ENCODE measurements at regions not wholly inside any gene's neighbourhood (a gene's known extent, or its start where the extent isn't known, plus 50 kb on each side); places are given as distances from the start of the nearest gene placed in this dataset.
"Not testable (repeated sequence)": the region's sequence is repeated elsewhere in the genome, so short reads cannot be mapped to it uniquely, and the experiment has no call there.

GRCh38 chr17:20873688-20874328 is 169.0 kb downstream of the USP22 start:
- not testable (repeated sequence) for H3K4me1 ChIP-seq (ENCODE audit: low read length); H4K20me1 ChIP-seq (ENCODE audit: insufficient read depth, low read length); H3K4me2 ChIP-seq (ENCODE audit: low read depth, low read length); DNase-seq; H3K79me2 ChIP-seq (ENCODE audit: low read length); H3K4me3 ChIP-seq (ENCODE audit: low read length); H3K27ac ChIP-seq (ENCODE audit: low read length); H2AFZ ChIP-seq (ENCODE audit: low read length); H3K36me3 ChIP-seq (replicated peaks; ENCODE audit: insufficient read depth, low read length); H3K9me3 ChIP-seq (replicated peaks; ENCODE audit: insufficient read depth, low read length); H3F3A ChIP-seq (ENCODE audit: insufficient read depth, low read length); H3K9me2 ChIP-seq (replicated peaks; ENCODE audit: insufficient read depth, low read length); H3K27me3 ChIP-seq (replicated peaks; ENCODE audit: insufficient read depth, low read length); H3K9ac ChIP-seq (ENCODE audit: low read length)

- not testable (repeated sequence) for H3K4me2 ChIP-seq (ENCODE audit: low read depth, low read length); H3K27ac ChIP-seq (ENCODE audit: low read length); H4K20me1 ChIP-seq (ENCODE audit: insufficient read depth, low read length); H3K9me3 ChIP-seq (replicated peaks; ENCODE audit: insufficient read depth, low read length); H2AFZ ChIP-seq (ENCODE audit: low read length); H3K79me2 ChIP-seq (ENCODE audit: low read length); H3F3A ChIP-seq (ENCODE audit: insufficient read depth, low read length); H3K9me2 ChIP-seq (replicated peaks; ENCODE audit: insufficient read depth, low read length); H3K4me1 ChIP-seq (ENCODE audit: low read length); H3K27me3 ChIP-seq (replicated peaks; ENCODE audit: insufficient read depth, low read length); H3K36me3 ChIP-seq (replicated peaks; ENCODE audit: insufficient read depth, low read length); H3K9ac ChIP-seq (ENCODE audit: low read length); DNase-seq; H3K4me3 ChIP-seq (ENCODE audit: low read length)
Measured at GRCh38 chr17:20877384-20877783, 165.4 kb downstream of the USP22 start.

DNA sequence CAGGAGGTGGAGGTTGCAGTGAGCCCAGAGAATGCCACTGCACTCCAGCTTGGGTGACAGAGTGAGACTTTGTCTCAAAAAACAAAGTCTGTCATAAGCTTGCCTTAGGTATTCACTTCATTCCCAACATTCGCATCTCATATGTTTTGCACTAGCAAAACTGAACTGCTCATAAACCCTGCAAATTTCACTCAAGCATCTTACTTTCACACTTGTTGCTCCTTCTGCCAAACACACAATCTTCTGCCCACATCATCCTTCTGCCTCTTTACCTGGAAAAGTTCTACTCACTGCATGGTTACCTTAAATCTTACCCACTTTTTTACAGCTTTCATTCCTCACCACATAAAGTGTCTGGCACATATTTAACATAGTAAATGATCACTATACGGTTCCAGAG is 152.5 kb downstream of the USP22 start:
- H3K27ac ChIP-seq (ENCODE audit: low read length) = no peak overlapping the region
- H2AFZ ChIP-seq (ENCODE audit: low read length) = no peak overlapping the region
- no peaks in the 10 kb centered on the region for H3K4me1 ChIP-seq (ENCODE audit: low read length)
- H3K9me2 ChIP-seq (replicated peaks; ENCODE audit: insufficient read depth, low read length) = no peaks in the 10 kb centered on the region
- H3K4me2 ChIP-seq (ENCODE audit: low read depth, low read length) = no peak overlapping the region
- H3K4me3 ChIP-seq (ENCODE audit: low read length) = no peak overlapping the region
- TF ChIP-seq CTCF (IDR thresholded peaks at IDR 0.05; ENCODE audit: low read length) (no peak), EZH2phosphoT487 (IDR thresholded peaks at IDR 0.05; ENCODE audit: low read length) (no peak), EZH2 (optimal IDR thresholded peaks at IDR 0.05; ENCODE audit: low read depth, low read length) (no peak)
- no peaks in the 10 kb centered on the region for H3K36me3 ChIP-seq (replicated peaks; ENCODE audit: insufficient read depth, low read length)
- H3K9ac ChIP-seq (ENCODE audit: low read length) = no peak overlapping the region
- H3K9me3 ChIP-seq (replicated peaks; ENCODE audit: insufficient read depth, low read length) = no peaks in the 10 kb centered on the region
- no peaks in the 10 kb centered on the region for H4K20me1 ChIP-seq (ENCODE audit: insufficient read depth, low read length)
- H3K27me3 ChIP-seq (replicated peaks; ENCODE audit: insufficient read depth, low read length) = no peaks in the 10 kb centered on the region
- H3K79me2 ChIP-seq (ENCODE audit: low read length) = no peaks in the 10 kb centered on the region
- DNase-seq = no peak
- no peaks in the 10 kb centered on the region for H3F3A ChIP-seq (ENCODE audit: insufficient read depth, low read length)

DNA sequence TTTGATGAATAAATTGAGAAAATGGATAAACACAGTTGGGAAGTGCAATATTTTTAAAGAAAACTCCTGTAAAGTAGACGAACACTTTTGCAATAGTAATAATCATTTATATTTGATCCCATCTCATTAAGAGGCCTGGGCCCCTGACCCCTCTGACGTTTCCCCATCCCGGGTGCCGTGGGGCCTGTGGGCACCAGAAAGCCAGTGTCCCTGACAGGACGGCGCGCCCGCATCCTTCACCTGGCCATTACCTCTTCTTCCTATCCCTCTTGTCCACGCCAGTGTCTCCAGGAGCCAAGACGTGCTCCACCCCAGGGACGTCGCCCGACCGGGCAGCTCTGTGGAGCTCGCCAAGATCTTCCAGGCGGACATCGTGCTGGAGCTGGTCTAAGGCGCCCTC is 147.4 kb downstream of the USP22 start:
- not testable (repeated sequence) for H3K4me3 ChIP-seq (ENCODE audit: low read length); H3F3A ChIP-seq (ENCODE audit: insufficient read depth, low read length); DNase-seq; H3K27me3 ChIP-seq (replicated peaks; ENCODE audit: insufficient read depth, low read length); H3K9me3 ChIP-seq (replicated peaks; ENCODE audit: insufficient read depth, low read length); H3K79me2 ChIP-seq (ENCODE audit: low read length); H2AFZ ChIP-seq (ENCODE audit: low read length); H3K4me2 ChIP-seq (ENCODE audit: low read depth, low read length); H3K27ac ChIP-seq (ENCODE audit: low read length); H3K4me1 ChIP-seq (ENCODE audit: low read length); H4K20me1 ChIP-seq (ENCODE audit: insufficient read depth, low read length); H3K36me3 ChIP-seq (replicated peaks; ENCODE audit: insufficient read depth, low read length); H3K9me2 ChIP-seq (replicated peaks; ENCODE audit: insufficient read depth, low read length); H3K9ac ChIP-seq (ENCODE audit: low read length)

GRCh38 chr17:20896153-20896649 is 146.6 kb downstream of the USP22 start:
- Histone ChIP-seq H3K9me2 (replicated peaks; ENCODE audit: insufficient read depth, low read length) (no peaks in the 10 kb centered on the region), H3K79me2 (ENCODE audit: low read length) (no peaks in the 10 kb centered on the region), H3K36me3 (replicated peaks; ENCODE audit: insufficient read depth, low read length) (no peaks in the 10 kb centered on the region), H3K9me3 (replicated peaks; ENCODE audit: insufficient read depth, low read length) (no peaks in the 10 kb centered on the region), H3F3A (ENCODE audit: insufficient read depth, low read length) (no peaks in the 10 kb centered on the region), H3K9ac (ENCODE audit: low read length) (no peak overlapping the region), H3K27me3 (replicated peaks; ENCODE audit: insufficient read depth, low read length) (no peaks in the 10 kb centered on the region), H3K4me2 (ENCODE audit: low read depth, low read length) (no peak overlapping the region), H3K4me1 (ENCODE audit: low read length) (no peaks in the 10 kb centered on the region), H4K20me1 (ENCODE audit: insufficient read depth, low read length) (no peaks in the 10 kb centered on the region), H3K4me3 (ENCODE audit: low read length) (no peak overlapping the region), H3K27ac (ENCODE audit: low read length) (no peak overlapping the region), H2AFZ (ENCODE audit: low read length) (no peak overlapping the region)
- DNase-seq = no peak
- TF ChIP-seq CTCF (IDR thresholded peaks at IDR 0.05; ENCODE audit: low read length) (no peak), EZH2 (optimal IDR thresholded peaks at IDR 0.05; ENCODE audit: low read depth, low read length) (no peak), EZH2phosphoT487 (IDR thresholded peaks at IDR 0.05; ENCODE audit: low read length) (no peak)

DNA sequence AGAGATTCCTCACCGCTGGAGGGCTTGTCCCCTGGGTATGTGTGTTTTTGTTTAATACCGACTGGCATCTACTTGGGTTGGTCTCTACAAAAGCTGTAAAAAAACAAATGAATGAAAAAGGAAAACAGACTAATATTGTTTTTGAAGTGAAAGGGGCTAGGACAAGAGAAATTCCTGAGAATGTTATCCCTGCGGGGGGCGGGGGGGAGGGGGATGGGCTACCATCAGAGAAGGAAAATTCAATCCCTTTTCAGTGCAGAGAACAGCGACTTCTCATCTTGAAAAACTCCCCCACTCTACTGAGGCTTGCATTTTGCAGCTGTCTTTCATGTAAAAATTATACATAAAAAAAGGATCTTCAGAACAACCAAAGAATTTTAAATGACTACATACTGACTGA is 144.1 kb downstream of the USP22 start:
- H3K79me2 ChIP-seq (ENCODE audit: low read length); H3K9ac ChIP-seq (ENCODE audit: low read length); H3F3A ChIP-seq (ENCODE audit: insufficient read depth, low read length); H3K4me2 ChIP-seq (ENCODE audit: low read depth, low read length); H2AFZ ChIP-seq (ENCODE audit: low read length); H3K9me3 ChIP-seq (replicated peaks; ENCODE audit: insufficient read depth, low read length); H3K4me3 ChIP-seq (ENCODE audit: low read length); H3K27me3 ChIP-seq (replicated peaks; ENCODE audit: insufficient read depth, low read length); H3K27ac ChIP-seq (ENCODE audit: low read length); H3K4me1 ChIP-seq (ENCODE audit: low read length); H4K20me1 ChIP-seq (ENCODE audit: insufficient read depth, low read length); H3K36me3 ChIP-seq (replicated peaks; ENCODE audit: insufficient read depth, low read length); DNase-seq; H3K9me2 ChIP-seq (replicated peaks; ENCODE audit: insufficient read depth, low read length): not testable (repeated sequence)

All from MM.1S (cell line).